Amniotic stem cell (primary cell): ENCODE measurements at regions not wholly inside any gene's neighbourhood (a gene's known extent, or its start where the extent isn't known, plus 50 kb on each side); places are given as distances from the start of the nearest gene placed in this dataset.
"Not testable (repeated sequence)": the region's sequence is repeated elsewhere in the genome, so short reads cannot be mapped to it uniquely, and the experiment has no call there.

ENCODE experiments used
- DNase-seq: peaks from one replicate; lab custom pipeline; 2025; lab: John Stamatoyannopoulos, UW

DNA sequence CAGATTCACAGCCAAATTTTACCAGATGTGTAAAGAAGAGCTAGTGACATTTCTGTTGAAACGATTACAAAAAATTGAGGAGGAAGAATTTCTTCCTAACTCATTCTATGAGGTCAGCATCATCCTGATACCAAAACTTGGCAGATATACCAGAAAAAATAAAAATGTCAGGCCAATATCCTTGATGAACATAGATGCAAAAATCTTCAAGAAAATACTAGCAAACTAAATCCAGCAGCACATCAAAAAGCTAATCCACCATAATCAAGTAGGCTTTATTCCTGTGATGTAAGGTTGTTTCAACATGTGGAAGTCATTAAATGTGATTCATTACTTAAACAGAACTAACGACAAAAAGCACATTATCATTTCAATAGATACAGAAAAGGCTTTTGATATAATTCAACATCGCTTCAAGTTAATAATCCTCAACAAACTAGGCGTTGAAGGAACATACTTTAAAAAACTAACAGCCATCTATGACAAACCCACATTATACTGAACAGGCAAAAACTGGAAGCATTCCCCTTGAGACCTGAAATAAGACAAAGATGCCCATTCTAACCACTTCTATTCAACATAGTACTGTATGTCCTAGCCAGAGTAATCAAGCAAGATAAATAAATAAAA, 807.7 kb upstream of the ZWINT start:
- no peak for DNase-seq

DNA sequence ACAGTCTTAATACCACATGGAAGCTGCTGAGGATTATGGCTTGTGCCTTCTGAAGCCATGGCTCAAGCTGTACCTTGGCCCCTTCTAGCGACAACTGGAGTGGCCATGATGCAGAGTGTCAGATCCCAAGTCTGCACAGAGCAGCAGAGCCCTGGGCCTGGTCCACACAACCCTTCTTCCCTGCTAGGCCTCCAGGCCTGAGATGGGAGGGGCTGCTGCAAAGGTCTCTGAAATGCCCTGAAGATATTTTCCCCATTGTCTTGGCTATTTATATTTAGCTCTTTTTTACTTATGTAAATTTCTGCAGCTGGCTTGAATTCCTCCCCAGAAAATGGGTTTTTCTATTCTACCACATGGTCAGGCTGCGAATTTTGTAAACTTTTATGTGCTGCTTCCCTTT, 804.6 kb upstream of the ZWINT start:
- no peak for DNase-seq

DNA sequence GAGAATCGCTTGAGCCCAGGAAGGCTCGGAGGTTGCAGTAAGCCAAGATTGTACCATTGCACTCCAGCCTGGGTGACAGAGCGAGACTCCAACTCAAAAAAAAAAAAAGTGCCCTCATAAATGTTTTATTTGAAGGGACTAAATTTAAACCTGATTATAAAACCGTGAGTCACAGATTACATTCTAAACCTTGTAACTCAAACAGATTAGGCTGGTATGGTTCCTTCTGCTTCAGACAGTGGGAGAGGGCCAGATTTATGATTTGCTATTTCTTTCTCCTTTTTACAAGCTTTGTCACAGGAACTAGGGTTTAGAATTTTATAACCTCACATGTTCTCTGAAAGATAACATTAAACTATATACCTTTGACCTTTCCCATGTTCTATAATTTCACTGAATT, 801.2 kb upstream of the ZWINT start:
- no peak for DNase-seq

DNA sequence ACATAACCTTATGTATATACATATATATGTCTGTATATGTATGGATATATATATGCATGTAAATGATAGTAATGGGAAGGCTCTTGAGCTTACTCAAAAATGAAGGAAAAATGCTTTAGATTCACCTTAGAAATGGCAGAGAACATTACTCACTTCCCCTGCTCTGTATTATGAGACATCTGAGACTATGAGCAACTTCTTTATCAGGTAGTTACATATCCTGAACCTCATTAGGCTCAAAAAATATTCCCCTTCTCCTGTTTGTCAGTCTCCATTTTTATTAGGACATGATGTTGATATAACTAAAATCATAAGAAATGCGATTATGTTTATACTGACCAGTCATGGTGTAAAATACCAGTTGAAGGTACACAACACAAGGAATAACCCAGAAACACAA, 800.1 kb upstream of the ZWINT start:
- no peak for DNase-seq

DNA sequence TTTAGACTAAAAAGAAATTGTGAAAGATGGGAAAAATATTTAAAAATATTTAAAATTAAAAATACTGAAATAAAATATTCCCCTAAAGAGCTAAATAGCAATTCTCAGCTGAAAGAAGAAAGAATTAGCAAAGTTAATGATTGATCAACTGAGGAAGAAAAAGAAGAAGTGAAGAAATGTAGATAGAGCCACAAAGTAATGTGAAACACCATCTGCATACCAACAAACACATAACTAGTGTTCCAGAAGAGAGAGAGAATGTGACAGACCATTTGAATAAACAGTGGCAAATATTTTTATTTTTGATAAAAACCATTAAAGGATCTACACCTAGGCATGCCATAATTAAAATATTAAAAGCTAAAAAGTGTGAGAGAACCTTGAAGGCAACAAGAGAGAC, 784.5 kb upstream of the ZWINT start:
- no peak for DNase-seq

DNA sequence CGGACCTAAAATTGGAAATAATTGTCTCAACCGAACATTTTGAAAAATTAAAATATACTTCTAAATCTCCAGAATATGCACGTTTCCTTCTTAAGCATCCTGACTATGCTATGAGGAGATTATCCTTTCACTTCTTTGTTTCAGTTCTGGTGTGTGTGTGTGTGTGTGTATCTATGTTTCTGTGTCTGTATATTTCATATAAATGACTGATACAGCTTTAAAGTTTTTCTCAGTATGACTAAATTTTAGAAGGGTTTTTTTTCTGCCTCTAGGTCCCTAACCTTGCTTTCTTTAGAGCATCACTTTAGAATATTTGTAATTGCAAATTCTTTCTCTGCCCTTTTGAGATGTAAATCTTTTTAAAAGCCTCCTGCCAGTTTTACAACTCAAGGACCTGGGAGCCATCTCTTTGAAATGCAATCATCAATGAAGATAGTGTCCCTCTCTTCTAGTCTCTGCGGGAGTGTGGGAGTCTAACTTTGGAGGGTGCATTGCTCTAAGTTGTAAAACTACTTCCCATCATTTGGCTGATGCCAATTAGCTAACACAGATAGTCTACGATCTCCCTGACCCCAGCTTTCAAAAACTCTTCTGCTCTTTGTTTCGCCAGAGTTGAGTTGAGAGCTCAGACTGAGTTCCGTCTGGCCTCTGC, 782.0 kb upstream of the ZWINT start:
- DNase-seq = no peak

DNA sequence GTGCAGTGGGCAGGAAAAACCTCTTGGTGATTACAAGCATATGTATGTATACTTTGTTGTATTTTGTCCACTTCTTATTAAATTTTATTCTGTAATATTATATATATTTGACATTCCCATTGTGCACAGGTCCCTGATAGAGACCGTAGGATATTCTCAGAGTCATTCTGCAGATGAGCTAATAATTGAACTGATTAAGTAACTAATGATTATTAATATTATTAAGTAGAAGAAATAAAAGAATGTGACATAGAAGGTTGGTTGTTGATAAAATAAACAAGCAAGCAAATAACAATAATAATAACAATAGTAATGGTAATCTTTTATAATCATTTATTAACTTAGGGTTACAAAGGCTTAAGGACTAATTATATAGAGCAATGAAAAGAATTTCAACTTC, 780.6 kb upstream of the ZWINT start:
- DNase-seq = no peak

DNA sequence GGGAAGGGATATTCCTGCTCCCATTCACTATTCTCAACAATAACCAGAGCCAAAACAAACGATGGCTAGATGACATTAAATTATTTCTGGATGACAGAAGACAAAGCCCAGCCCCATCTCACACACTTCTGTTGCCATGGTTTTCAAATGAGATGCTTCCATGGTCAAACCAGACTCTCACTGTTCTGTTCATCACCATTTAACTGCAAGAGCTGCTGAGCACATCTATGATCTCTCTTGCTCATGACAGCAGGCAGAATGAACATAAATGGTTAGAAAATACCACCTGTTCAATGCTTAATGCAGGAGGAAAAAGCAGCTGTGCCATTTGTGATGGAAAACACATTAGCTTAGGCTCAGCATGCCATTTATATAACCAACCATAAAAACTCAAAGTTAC, 758.6 kb upstream of the ZWINT start:
- DNase-seq = no peak

DNA sequence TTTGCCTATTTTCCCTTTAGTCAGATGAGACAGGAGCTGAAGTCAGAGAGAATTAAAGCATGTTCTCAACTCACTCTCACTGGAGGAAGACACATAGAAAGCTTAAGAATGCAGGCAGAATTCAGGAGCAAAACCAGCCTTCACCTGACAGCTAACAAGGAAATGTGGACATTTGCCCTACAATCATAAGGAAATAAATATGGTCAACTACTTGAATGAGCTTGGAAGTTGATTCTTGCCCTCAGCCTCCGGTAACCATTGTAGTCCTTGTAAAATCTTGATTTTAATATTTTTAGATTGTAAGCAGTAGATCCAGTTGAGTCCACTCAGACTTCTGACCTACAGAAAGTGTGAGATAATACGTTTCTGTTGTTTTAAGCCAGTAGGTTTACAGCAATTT, 752.5 kb upstream of the ZWINT start:
- no peak for DNase-seq

DNA sequence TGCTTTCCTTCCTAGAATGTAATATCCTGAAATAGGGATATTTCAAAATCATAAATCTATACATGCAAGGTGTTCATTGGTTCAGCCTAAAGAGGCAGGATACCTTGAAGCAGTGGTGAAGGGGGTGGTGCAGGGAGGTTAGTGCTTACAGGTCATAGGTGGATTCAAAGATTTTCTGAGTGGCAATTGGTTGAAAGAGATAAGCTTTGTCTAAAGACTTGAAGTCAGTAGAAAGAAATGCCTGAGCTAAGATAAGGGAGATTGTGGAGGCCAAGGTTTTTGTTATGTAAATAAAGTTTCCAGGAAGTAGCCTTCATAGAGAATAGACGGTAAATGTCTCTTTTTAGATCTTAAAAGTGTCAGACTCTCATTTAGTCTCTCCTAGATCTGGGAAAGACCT, 741.2 kb upstream of the ZWINT start:
- no peak for DNase-seq

DNA sequence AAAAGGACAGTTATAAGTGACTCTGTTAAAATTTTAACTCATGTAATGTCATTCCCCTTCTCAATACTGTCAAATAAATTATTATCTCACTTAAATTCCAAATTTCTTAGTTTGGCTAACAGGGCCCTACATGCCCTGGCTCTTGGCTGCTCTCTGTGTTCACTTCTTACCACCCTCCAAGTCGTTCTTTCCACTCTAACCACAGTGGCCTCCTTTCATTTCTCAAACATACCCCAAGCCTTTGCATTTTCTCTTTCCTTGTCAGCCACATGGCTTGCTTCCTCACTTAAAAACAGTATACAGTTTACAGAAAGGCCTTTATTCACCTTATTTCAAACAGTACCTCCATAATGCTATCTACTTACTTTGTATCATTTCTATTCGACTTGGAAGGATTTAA, 737.1 kb upstream of the ZWINT start:
- no peak for DNase-seq

DNA sequence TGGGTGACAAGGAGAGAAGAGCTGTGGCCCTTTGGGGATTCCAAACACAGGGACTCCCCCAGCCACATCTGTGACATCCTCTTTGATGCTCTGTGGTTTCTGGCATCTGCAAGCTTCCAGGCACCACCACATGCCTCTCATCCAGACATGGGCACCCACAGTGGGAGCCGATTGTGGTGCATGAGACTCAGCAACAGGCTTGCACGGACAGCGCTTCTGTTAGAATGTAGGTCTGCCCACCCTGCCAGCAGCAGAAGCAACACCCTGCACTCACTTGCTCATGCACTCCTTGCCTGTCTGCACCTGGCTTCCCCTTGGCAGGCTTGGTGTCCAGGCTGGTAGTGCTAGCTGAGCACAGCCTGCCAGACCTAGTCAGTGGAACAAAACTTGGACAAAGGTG, 735.0 kb upstream of the ZWINT start:
- no peak for DNase-seq

DNA sequence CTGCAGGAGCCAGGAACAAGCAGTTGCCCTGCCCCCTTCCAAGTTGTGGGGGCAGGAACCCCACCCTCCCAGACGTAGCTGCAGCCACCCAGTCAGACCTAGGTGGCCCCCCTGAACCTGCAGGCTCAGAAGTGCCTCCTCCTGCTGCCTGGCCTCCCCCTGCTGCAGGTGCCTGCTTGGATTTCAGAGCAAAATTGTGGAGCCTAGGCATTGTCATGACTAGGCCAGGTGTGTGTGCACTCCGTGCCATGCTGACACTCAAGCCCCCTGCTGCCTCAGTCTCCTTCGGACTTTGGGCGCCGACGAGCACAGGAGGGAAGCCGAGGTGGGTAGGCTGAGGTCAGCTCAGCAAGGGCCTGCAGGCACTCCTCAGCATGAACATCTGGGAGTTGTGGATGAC, 733.9 kb upstream of the ZWINT start:
- DNase-seq = no peak

DNA sequence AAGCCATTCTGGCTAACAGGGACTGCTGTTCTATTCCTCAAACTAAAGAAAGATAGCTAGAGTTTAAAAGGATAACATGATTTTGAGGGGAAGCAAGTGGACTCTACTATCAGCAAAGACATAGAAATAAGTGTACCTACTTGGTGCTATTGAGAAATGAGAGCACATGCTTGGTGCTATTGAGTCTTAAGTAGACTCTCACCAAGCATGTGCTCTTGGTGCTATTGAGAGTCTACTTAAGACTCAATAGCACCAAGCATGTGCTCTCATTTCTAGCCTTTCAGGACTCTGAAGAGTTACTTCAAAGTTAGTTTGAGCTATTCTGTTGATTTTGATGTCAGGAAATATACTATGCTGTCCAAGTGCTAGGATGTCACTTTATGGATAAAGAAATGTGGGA, 733.0 kb upstream of the ZWINT start:
- no peak for DNase-seq

DNA sequence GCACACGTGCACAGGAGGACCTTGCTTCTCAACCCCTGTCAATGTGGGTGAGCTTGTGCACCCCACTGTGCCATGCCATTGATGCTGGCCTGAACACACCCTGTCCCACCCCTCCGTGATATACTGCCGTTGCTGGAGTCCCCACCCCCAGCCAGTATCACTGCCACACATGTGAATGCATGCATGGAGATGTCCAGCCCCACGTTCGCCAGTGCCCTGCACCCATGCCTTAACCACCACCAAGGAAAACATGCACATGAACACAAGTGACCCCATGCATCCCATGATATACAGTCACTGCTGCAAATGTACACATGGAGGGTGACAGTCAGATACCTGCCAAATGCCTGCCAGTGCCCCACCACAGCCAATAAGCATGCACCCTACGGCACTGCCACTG, 692.5 kb upstream of the ZWINT start:
- DNase-seq = no peak

DNA sequence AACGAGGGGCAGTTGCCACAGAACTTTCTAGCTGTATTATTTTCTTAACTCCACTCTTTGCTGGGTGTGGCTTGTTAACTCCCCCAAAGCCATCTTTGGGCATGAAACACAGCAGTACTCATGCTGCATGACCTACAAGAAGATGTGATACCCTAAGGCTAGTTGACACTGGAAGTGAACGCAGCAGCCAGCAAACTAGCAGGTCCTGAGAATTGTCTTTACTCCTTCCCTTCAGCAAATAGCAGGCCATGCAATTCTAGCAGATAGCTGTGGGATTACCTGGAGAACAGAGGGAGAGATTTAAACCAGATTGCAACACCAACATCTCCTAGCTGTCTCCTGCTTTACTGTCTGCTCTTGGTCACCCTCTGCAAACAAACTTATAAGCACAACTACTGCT, 688.0 kb upstream of the ZWINT start:
- no peak for DNase-seq

DNA sequence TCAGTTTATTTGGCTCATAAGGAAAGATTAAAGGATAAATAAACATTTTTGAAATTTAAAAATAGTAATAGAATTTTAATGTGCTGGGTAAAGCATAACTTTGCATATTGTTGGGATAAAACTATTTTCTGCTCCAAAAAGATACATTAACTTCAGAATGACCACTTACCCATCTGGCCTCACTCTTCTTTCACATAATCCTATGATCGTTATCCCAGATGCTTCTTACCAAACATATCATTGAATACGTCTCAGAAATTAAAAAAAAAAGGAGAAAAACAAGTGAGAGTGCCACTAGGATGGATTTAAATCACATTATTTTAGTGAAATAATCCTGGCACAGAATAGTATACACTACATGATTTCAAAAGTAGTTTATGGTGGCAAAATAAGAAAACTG, 677.5 kb upstream of the ZWINT start:
- no peak for DNase-seq

DNA sequence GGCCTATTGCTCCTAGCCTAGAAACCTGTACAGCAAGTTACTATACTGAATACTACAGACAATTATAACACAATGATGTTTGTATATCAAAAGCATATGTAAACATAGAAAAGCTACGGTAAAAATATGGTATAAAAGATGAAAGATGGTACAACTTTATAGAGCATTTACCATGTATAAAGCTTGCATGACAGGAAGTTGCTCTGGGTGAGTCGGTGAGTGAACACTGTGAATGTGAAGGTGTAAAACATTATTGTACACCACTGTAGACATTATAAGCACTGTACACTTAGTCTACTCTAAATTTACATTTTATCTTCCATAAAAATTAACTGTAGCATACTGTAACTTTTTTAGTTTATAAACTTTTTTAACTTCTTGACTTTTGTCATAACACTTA, 674.3 kb upstream of the ZWINT start:
- no peak for DNase-seq

DNA sequence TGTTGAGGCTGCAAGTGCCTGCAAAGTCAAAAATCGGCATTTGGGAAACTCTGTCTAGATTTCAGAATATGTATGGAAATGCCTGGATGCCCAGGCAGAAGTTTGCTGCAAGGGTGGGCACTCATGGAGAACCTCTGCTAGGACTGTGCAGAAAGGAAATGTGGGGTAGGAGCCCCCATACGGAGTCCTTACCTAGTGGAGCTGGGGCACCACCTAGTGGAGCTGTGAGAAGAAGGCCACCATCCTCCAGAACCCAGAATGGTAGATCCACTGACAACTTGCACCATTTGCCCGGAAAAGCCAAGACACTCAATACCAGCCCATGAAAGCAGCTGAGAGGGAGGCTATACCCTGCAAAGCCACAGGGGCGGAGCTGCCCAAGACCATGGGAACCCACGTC, 671.2 kb upstream of the ZWINT start:
- not testable (repeated sequence) for DNase-seq

DNA sequence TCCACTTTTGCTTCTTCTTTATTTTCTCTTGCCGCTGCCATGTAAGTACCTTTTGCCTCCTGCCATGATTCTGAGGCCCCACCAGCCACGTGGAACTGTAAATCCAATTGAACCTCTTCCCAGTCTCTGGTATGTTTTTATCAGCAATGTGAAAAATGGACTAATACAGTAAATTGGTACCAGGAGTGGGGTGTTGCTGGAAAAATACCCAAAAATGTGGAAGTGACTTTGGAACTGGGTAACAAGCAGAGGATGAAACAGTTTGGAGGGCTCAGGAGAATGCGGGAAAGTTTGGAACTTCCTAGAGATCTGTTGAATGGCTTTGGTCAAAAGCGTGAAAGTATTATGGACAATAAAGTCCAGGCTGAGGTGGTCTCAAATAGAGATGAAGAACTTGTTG, 670.3 kb upstream of the ZWINT start:
- no peak for DNase-seq

DNA sequence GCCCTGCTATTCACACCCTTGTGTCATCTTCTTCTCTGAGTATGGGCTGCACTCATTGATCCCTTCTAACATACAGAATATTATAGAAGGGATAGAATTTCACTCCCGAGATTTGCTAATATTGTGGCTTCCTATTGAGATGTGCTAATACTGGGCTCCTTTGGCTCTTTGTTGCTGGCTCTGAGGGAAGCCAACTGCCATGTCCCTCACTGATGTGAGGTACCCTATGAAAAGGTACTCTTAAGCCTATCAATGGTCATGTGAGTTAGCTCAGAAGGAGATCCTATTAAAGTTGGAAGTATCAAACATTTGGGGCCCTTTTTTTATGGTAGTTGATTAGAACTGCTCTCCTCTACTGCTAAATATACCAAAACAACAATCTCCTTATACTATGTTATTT, 665.2 kb upstream of the ZWINT start:
- DNase-seq = no peak

DNA sequence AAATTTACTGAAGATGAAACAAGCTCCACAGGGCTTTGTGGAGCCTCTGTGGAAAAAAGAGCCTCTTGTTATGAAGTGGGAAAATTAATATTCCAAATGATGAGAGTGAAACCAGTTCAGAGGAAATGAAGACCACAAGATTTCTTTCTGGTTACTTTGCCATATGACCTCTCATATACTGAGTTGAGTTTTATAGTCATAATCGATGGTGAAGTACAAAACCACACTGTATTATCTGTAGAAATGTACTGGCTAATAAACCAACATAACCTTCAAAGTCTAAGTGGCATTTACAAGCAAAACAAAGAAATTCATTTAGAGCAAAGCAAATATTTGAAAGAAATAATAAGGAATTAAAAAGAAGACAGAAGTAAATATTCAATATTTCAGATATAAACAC, 662.6 kb upstream of the ZWINT start:
- DNase-seq = no peak

DNA sequence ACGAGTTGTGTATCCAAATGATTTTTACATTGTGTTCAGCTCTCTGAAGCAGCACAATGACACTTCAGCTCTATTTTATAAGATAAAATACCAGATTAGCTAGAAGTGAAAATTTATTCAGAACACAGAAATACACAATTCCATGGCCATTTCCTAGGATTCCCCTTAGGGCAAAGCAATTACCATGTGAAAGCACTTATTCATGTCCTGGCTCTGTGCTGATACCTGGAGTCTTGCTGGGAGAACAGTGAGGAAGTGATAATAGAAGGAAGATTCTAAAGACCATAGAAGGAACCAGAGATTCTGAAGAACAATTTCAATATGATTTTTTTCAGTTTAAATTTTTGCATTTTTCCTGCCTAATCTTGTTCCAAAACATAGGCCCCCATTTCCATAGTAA, 657.4 kb upstream of the ZWINT start:
- no peak for DNase-seq

DNA sequence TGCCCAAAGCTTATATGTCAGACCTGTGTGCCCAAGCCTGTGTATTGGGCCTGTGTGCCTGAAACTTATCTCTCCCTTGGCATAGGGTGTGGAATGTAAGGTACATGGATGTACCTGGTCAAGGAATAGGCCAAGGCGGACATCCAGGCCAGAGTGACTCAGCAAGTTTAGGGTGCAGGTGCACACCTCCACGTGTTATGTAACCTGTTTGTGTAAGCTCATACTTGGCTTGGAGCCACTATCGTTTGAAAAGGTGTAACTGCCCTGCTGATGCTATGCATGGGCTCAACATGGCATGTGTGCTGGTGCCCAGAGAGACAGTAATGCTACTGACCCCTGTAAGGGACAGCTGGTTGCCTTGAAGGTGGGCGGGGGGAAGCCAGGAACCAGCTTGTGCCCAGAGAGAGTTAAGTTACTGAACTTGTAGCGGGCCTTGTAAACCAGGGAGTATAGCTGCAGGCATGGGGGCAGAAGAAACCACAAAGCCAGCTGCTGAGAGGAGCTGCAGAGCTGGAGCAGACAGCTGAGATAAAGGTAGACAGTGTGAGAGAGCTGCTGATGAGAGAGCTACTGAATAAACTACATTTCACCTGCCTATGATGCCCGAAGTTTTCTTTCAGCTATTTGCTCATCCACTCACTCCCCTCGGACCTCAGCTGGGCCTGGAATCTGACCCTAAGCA, 656.4 kb upstream of the ZWINT start:
- no peak for DNase-seq
